K562 (cell line): ENCODE measurements at regions not wholly inside any gene's neighbourhood (a gene's known extent, or its start where the extent isn't known, plus 50 kb on each side); places are given as distances from the start of the nearest gene placed in this dataset.

ENCODE experiments used
- ATAC-seq: fragments of 200-7000 bp; cut with Tn5 transposase; 3 replicates; pipeline ENCODE4 v1.9.1; 2020; ENCODE audit warnings: moderate library complexity
- BruUV-seq: library from RNA; stranded (reverse); fragments of 400-500 nt; replicated peaks from 2 replicates; lab custom pipeline; 2021; lab: Mats Ljungman, UMichigan
- CTCF ChIA-PET: fragments of 300-600 bp; formaldehyde crosslinking; extraction: SDS; loops from one replicate; lab custom pipeline; 2021; ENCODE audit warnings: low intra/inter-chr PET ratio; lab: Yijun Ruan, JAX
- POLR2A ChIA-PET: fragments of 300-600, 350-650 bp; sonication (Branson Sonifier 250); formaldehyde crosslinking; extraction: SDS; loops from one replicate; lab custom pipeline; 2021; ENCODE audit warnings: antibody characterized with exemption, inconsistent platforms; lab: Yijun Ruan, JAX
- DNase-seq, 4 experiments: peaks; one replicate each; pipeline versions ENCODE4 v3.0.0 to v3.0.0-alpha.2; 2011 to 2018; ENCODE audit warnings: low spot score in 3 of 4, mixed read lengths in 3 of 4; ENCODE audit errors: extremely low read depth in 1 of 4
- FAIRE-seq: peaks from 2 replicates; lab custom pipeline; 2011; peaks lifted over from hg19 to GRCh38; lab: Jason Lieb, UNC
- H2AFZ ChIP-seq: 2 replicates; pipeline ENCODE4 v1.6.0; 2011; ENCODE audit warnings: low read depth, low read length, control low read depth, inconsistent platforms
- H3K27ac ChIP-seq: fragments of 200-600 bp; 3 replicates; pipeline ENCODE4 v1.8.0; 2011; ENCODE audit warnings: low read depth, mild to moderate bottlenecking, control low read depth, inconsistent platforms, low read length, moderate library complexity, mixed read lengths; ENCODE audit errors: extremely low read depth
- H3K27me3 ChIP-seq, 2 experiments: fragments of 300-600 bp in 1 of 2; 2 replicates in 1 of 2; 3 replicates in 1 of 2; pipeline versions ENCODE4 v1.6.0 to v1.8.0; 2011; ENCODE audit warnings: inconsistent platforms in 2 of 2, low read length in 2 of 2, mild to moderate bottlenecking in 1 of 2, mixed read lengths in 1 of 2, moderate library complexity in 1 of 2; ENCODE audit not compliant: control insufficient read depth in 2 of 2, insufficient read depth in 2 of 2
- H3K36me3 ChIP-seq: fragments of 300-600 bp; 3 replicates; pipeline ENCODE4 v1.8.0; 2011; ENCODE audit warnings: mild to moderate bottlenecking, low read length, inconsistent platforms; ENCODE audit not compliant: control insufficient read depth, insufficient read depth
- H3K4me1 ChIP-seq, 2 experiments: fragments of 200-600 bp in 1 of 2; replicated peaks in 1 of 2; 2 replicates in 1 of 2; 3 replicates in 1 of 2; pipeline versions ENCODE4 v1.5.1 to v1.8.0; 2011; ENCODE audit warnings: inconsistent platforms in 2 of 2, low read length in 2 of 2, mild to moderate bottlenecking in 1 of 2, mixed read lengths in 1 of 2, moderate library complexity in 1 of 2; ENCODE audit not compliant: control insufficient read depth in 2 of 2, insufficient read depth in 2 of 2
- H3K4me2 ChIP-seq: 2 replicates; pipeline ENCODE4 v1.6.1; 2011; ENCODE audit warnings: low read length, control low read depth, inconsistent platforms, mixed read lengths; ENCODE audit not compliant: insufficient read depth
- H3K4me3 ChIP-seq: fragments of 200-600 bp; sonication (generic), shearing (Covaris generic); 2 replicates; pipeline ENCODE4 v1.5.1; 2016; ENCODE audit warnings: control low read depth, inconsistent platforms
- H3K79me2 ChIP-seq: fragments of 200-600 bp; 3 replicates; pipeline ENCODE4 v1.8.0; 2011; ENCODE audit warnings: low read length, inconsistent platforms; ENCODE audit not compliant: control insufficient read depth, insufficient read depth
- H3K9ac ChIP-seq, 2 experiments: 2 replicates each; pipeline versions ENCODE4 v1.6.0 to v1.6.1; 2011; ENCODE audit warnings: low read depth in 2 of 2, low read length in 2 of 2, control low read depth in 1 of 2, inconsistent platforms in 1 of 2, mild to moderate bottlenecking in 1 of 2, mixed read lengths in 1 of 2; ENCODE audit not compliant: insufficient read depth in 1 of 2
- H3K9me1 ChIP-seq: one replicate; pipeline ENCODE4 v1.6.0; 2011; ENCODE audit warnings: inconsistent platforms, mild to moderate bottlenecking, low read length, moderate library complexity; ENCODE audit not compliant: control insufficient read depth, insufficient read depth
- H3K9me3 ChIP-seq: replicated peaks from 2 replicates; pipeline ENCODE4 v1.5.1; 2011; ENCODE audit warnings: low read depth, low read length, inconsistent platforms; ENCODE audit not compliant: control insufficient read depth, insufficient read depth
- H4K20me1 ChIP-seq: replicated peaks from 2 replicates; pipeline ENCODE4 v1.6.1; 2011; ENCODE audit warnings: low read length, inconsistent platforms, mixed read lengths; ENCODE audit not compliant: control insufficient read depth, insufficient read depth
- CAMTA2 ChIP-seq: fragments of 250-450 bp; sonication (Bioruptor Pico); conservative IDR thresholded peaks from 2 replicates; pipeline ENCODE4 v1.5.1; 2022
- ESRRA ChIP-seq: fragments of 450-650 bp; IDR thresholded peaks from 2 replicates; pipeline ENCODE4 v1.6.1; 2014; ENCODE audit warnings: low read depth, mild to moderate bottlenecking, moderate library complexity, borderline replicate concordance
- ETV5 ChIP-seq: sonication (generic); formaldehyde crosslinking; IDR thresholded peaks from 2 replicates; pipeline ENCODE4 v1.4.0; 2020; ENCODE audit warnings: low read depth, mild to moderate bottlenecking, missing genetic modification reagents
- FOXK2 ChIP-seq, 2 experiments: fragments of 450-650 bp; IDR thresholded peaks in 1 of 2; conservative IDR thresholded peaks in 1 of 2; 2 replicates each; pipeline ENCODE4 v1.6.1; 2016; ENCODE audit warnings: low read depth in 2 of 2, mild to moderate bottlenecking in 1 of 2
- GABPA ChIP-seq: fragments of 200-800 bp; sonication (Bioruptor generic); conservative IDR thresholded peaks from 2 replicates; pipeline ENCODE4 v1.6.1; 2016; ENCODE audit warnings: low read depth, missing genetic modification characterization, missing compliant biosample characterization
- GABPB1 ChIP-seq: sonication (generic); formaldehyde crosslinking; IDR thresholded peaks from 2 replicates; pipeline ENCODE4 v1.8.0; 2022; ENCODE audit warnings: mild to moderate bottlenecking, missing genetic modification reagents
- HMG20A ChIP-seq: fragments of 450-650 bp; formaldehyde crosslinking; conservative IDR thresholded peaks from 2 replicates; pipeline ENCODE4 v1.4.0; 2020; ENCODE audit warnings: mild to moderate bottlenecking, mixed read lengths
- NUFIP1 ChIP-seq: fragments of 450-650 bp; IDR thresholded peaks from 2 replicates; pipeline ENCODE4 v1.6.1; 2018; ENCODE audit not compliant: partially characterized antibody
- ZNF239 ChIP-seq: fragments of 250-450 bp; sonication (Bioruptor Pico); IDR thresholded peaks from 2 replicates; pipeline ENCODE4 v1.4.0; 2020; ENCODE audit warnings: mild to moderate bottlenecking
- ZNF3 ChIP-seq: fragments of 250-450 bp; sonication (Bioruptor Pico); IDR thresholded peaks from 2 replicates; pipeline ENCODE4 v1.5.0; 2021; ENCODE audit warnings: mild to moderate bottlenecking, moderate library complexity
- ZNF41 ChIP-seq: fragments of 250-450 bp; sonication (Bioruptor Pico); conservative IDR thresholded peaks from 2 replicates; pipeline ENCODE4 v1.4.0; 2020; ENCODE audit warnings: mild to moderate bottlenecking
- ZNF668 ChIP-seq: fragments of 250-450 bp; sonication (Bioruptor Pico); IDR thresholded peaks from 2 replicates; pipeline ENCODE4 v1.8.0; 2022; ENCODE audit warnings: mild to moderate bottlenecking, inconsistent platforms
- WGBS: fragments of 100-300 bp; shearing (Covaris generic); methylation state at CpG from one replicate; pipeline ENCODE4 v1.1.6; 2016; ENCODE audit warnings: low coverage, mixed read lengths; ENCODE audit not compliant: insufficient coverage; ENCODE audit errors: missing lambda C conversion rate; 5-methylcytosine and 5-hydroxymethylcytosine counted together
- in situ Hi-C: fragments of 300-500 bp; cut with MboI; formaldehyde crosslinking; loops from 4 replicates; pipeline ENCODE4 v1.15.0; 2018; ENCODE audit warnings: inconsistent platforms, mixed read lengths
- intact Hi-C: fragments of 100-400 bp; cut with micrococcal nuclease; formaldehyde crosslinking; loops from 2 replicates; pipeline ENCODE4 v1.14.2; 2022
- TF ChIP-seq, protein P1 (sequence below): fragments of 250-450 bp; sonication (Bioruptor Pico); IDR thresholded peaks from 2 replicates; pipeline ENCODE4 v1.8.0; 2021; ENCODE audit warnings: moderate library complexity, mild to moderate bottlenecking, inconsistent platforms
- TF ChIP-seq, protein P2 (sequence below): fragments of 450-650 bp; IDR thresholded peaks from 2 replicates; pipeline ENCODE4 v1.7.0; 2016; ENCODE audit warnings: borderline replicate concordance
- TF ChIP-seq, protein P3 (sequence below): fragments of 250-450 bp; sonication (Bioruptor Pico); IDR thresholded peaks from 2 replicates; pipeline ENCODE4 v1.8.0; 2022; ENCODE audit warnings: inconsistent platforms, mild to moderate bottlenecking, moderate library complexity, borderline replicate concordance

DNA sequence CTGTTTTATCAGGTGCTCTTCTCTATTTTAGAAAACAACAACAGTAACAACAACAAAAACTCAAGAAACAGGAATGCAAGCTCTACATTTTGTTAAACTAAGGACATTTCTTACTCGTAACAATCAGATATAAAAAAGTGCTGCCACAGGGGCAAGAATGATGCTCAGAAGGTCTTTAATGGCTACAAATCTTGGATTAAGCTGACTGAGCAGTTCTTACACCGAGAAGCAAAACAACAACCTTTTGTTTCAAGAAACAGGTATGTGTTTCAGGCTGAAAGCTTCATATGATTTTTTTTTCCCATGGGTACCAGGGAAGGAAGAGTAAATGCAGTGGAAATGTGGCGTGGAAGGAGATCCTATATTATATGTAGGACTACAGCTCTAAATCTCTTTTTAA is 786.8 kb upstream of the FBXO33 start:
- ATAC-seq (no peak), FAIRE-seq (no peak), DNase-seq (no peak)
- H3K4me1 ChIP-seq, result no peaks in the 10 kb centered on the region
- BruUV-seq, result no TSS peak
- H3K36me3 ChIP-seq, result no peaks in the 10 kb centered on the region
- no peak overlapping the region for H2AFZ ChIP-seq
- no peak overlapping the region for H3K4me3 ChIP-seq
- no peak overlapping the region for H3K4me2 ChIP-seq
- H3K9me3 ChIP-seq, result no peaks in the 10 kb centered on the region
- H3K9me1 ChIP-seq, result no peaks in the 10 kb centered on the region
- in situ Hi-C loops, result no loop called here
- intact Hi-C loops, result no loop called here
- no peak overlapping the region for H3K27ac ChIP-seq
- no peaks in the 10 kb centered on the region for H4K20me1 ChIP-seq
- H3K27me3 ChIP-seq, result no peaks in the 10 kb centered on the region
- WGBS, result 0% methylated on average over 3 of the region's 3 CpGs
- H3K79me2 ChIP-seq, result no peaks in the 10 kb centered on the region
- no peak overlapping the region for H3K9ac ChIP-seq
- TF ChIP-seq ZNF3 (CRISPR knock-in tag) (no peak), ZNF239 (CRISPR knock-in tag) (no peak), GABPB1 (CRISPR knock-in tag) (no peak), HMG20A (no peak), NUFIP1 (no peak)
- CTCF ChIA-PET, result no interaction called here
- POLR2A ChIA-PET, result no interaction called here

DNA sequence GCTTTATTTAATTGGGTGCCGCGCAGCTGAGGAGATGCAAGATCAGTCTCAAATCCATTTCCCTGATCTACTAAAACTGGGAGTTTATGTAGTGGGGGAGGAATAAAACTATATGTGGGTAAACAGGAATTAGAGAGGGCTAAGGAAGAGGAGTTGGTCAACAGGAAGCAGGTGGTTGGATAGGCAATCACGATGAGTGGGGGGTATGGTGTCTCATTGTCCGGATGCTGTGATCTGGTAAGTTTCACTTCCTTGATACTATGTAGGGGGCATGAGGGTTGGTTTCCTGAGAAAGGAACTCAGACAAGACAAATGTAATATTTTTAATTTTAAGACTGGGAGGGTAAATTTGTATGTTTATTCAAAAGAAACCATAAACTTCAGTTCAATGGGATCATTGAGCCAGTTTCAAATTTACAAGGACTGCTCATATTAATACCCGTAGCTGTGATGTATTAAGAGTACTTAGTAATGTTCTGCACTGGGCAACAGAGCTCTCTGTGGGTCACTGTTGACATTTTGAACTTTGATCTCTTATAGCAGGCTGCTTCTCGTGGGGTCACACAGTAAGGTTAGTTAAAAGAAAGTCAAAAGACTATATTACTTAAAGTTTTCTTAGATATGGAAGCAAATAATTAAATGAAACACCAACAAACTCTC is 786.2 kb upstream of the FBXO33 start:
- no peak for FAIRE-seq
- Histone ChIP-seq H3K9ac (no peak overlapping the region), H2AFZ (no peak overlapping the region), H3K79me2 (no peaks in the 10 kb centered on the region), H3K4me3 (no peak overlapping the region), H3K4me1 (no peaks in the 10 kb centered on the region), H3K9me1 (no peaks in the 10 kb centered on the region), H3K9me3 (no peaks in the 10 kb centered on the region), H3K4me2 (no peak overlapping the region), H3K36me3 (no peaks in the 10 kb centered on the region), H4K20me1 (no peaks in the 10 kb centered on the region), H3K27me3 (no peaks in the 10 kb centered on the region), H3K27ac (no peak overlapping the region)
- in situ Hi-C loops (no loop called here), intact Hi-C loops (no loop called here)
- ChIA-PET POLR2A (no interaction called here), CTCF (no interaction called here)
- WGBS, result 0% methylated on average over 4 of the region's 6 CpGs
- no peak for DNase-seq
- no TSS peak for BruUV-seq
- ATAC-seq, result no peak
- TF ChIP-seq FOXK2 (conservative IDR thresholded peaks at IDR 0.05 in 1 of 2, IDR thresholded peaks at IDR 0.05 in 1 of 2; ENCODE audit: low read depth in 2 of 2) (no peak), ZNF668 (CRISPR knock-in tag) (no peak), ETV5 (no peak), ESRRA (no peak), ZNF41 (no peak), CAMTA2 (CRISPR knock-in tag) (no peak), GABPA (tag) (no peak)
- TF ChIP-seq, protein P1, sequence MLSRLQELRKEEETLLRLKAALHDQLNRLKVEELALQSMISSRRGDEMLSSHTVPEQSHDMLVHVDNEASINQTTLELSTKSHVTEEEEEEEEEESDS (CRISPR knock-in tag), result no peak
- TF ChIP-seq, protein P2, sequence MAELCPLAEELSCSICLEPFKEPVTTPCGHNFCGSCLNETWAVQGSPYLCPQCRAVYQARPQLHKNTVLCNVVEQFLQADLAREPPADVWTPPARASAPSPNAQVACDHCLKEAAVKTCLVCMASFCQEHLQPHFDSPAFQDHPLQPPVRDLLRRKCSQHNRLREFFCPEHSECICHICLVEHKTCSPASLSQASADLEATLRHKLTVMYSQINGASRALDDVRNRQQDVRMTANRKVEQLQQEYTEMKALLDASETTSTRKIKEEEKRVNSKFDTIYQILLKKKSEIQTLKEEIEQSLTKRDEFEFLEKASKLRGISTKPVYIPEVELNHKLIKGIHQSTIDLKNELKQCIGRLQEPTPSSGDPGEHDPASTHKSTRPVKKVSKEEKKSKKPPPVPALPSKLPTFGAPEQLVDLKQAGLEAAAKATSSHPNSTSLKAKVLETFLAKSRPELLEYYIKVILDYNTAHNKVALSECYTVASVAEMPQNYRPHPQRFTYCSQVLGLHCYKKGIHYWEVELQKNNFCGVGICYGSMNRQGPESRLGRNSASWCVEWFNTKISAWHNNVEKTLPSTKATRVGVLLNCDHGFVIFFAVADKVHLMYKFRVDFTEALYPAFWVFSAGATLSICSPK, result no peak
- TF ChIP-seq, protein P3, sequence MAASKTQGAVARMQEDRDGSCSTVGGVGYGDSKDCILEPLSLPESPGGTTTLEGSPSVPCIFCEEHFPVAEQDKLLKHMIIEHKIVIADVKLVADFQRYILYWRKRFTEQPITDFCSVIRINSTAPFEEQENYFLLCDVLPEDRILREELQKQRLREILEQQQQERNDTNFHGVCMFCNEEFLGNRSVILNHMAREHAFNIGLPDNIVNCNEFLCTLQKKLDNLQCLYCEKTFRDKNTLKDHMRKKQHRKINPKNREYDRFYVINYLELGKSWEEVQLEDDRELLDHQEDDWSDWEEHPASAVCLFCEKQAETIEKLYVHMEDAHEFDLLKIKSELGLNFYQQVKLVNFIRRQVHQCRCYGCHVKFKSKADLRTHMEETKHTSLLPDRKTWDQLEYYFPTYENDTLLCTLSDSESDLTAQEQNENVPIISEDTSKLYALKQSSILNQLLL (CRISPR knock-in tag), result no peak
